NT2/D1 (cell line): ENCODE measurements at regions not wholly inside any gene's neighbourhood (a gene's known extent, or its start where the extent isn't known, plus 50 kb on each side); places are given as distances from the start of the nearest gene placed in this dataset.

Experiments
- SUZ12 ChIP-seq: IDR thresholded peaks from 2 replicates; pipeline ENCODE4 v1.6.1; 2011; ENCODE audit not compliant: insufficient read length, insufficient read depth; ENCODE audit errors: extremely low read depth
- YY1 ChIP-seq: IDR thresholded peaks from 2 replicates; pipeline ENCODE4 v1.6.1; 2011; ENCODE audit not compliant: insufficient read length, insufficient read depth
- ZNF274 ChIP-seq: IDR thresholded peaks from 2 replicates; pipeline ENCODE4 v1.6.1; 2011; ENCODE audit warnings: mild to moderate bottlenecking, low read depth, low read length

DNA sequence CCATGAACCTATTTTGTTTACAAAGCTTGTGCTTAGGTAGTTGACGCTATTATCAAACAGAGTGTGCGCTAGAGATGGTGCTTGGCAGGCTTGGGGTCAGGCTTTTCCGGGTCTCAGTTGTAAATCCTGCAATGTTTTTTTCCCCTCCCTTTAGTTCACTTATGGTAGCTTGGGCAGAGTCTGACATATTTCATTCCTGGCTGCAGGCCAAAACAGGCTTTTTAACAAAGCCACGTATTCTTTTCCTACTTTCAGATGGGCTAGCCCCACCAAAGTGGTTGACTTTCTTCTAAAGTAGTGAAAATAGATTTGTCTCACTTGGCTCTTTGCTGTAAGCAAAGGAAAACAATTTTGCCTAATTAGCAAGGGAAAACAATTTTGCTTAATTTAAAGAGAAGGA, 58.0 kb upstream of the FBN2 start:
- no peak for TF ChIP-seq ZNF274
- TF ChIP-seq SUZ12, result no peak
- TF ChIP-seq YY1, result no peak
